ENCODE measurements at regions not wholly inside any gene's neighbourhood (a gene's known extent, or its start where the extent isn't known, plus 50 kb on each side); places are given as distances from the start of the nearest gene placed in this dataset.

DNA sequence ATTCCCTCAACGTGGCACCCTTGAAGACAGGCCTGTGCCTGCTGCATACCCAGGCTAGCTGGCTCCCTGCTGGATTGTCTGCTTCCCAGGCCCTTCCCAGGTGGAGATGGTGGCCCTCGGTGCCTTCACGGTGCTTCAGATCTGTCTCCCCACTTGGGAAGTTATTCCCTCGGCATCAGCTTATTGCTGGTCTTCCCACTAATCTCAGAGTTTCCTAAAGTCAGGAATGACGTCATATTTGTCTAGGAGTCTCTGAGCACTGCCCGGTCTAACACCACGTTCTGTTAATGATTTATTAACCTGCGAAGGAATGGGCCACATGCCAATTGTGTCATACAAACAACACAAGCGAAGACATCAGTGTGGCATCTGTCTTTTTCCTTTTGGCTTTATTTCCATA, 269.8 kb upstream of the ID2 start:
- TF ChIP-seq RAD21 (IDR thresholded peaks at IDR 0.05; ENCODE audit: low read depth): no peak
- no peak for TF ChIP-seq EGR1 (IDR thresholded peaks at IDR 0.05)
- no peak for TF ChIP-seq YY1 (IDR thresholded peaks at IDR 0.05; ENCODE audit: low read depth)
- TF ChIP-seq EP300 (IDR thresholded peaks at IDR 0.05; ENCODE audit: borderline replicate concordance): no peak
